ENCODE measurements at regions not wholly inside any gene's neighbourhood (a gene's known extent, or its start where the extent isn't known, plus 50 kb on each side); places are given as distances from the start of the nearest gene placed in this dataset.

DNA sequence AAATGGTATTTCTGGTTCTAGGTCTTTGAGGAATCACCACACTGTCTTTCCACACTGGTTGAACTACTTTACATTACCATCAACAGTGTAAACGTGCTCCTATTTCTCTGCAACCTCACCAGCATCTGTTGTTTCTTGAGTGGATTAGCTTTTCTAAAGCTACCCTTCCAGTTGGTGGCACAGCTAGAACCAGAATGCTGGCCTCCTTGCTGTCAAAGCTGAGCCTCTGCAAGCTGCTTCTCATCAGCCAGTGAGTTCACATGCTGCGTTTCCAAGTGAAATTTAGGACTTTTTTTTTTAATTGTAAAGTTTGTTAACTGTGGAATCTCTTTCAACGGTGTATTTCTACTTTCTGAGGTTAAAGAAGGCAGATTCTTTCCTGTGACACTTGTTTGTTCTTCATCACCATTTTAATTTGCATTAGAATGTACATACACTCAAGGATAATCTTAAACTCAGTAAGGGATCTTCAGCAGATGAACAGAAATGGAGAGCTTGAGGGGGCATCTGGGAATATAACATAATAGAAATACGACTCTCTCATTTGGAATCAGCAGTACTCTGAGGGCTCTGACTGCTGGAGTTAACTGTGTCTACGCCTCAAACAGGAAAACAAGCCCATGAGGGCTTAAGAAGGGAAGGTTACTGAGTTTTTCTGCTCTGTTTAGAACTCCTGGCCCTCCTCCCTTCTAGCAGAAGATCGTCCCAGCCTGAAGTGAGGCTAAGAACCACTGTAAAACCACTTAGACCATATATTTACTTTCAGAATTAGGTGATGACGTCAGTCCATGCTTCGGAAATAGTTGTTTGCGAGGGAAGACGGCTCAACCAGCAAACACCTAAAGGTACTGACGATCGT is 148.4 kb upstream of the FAM20A start:
- DNase-seq (ENCODE audit: low read depth in 4 of 4, low spot score in 3 of 4): no peak

DNA sequence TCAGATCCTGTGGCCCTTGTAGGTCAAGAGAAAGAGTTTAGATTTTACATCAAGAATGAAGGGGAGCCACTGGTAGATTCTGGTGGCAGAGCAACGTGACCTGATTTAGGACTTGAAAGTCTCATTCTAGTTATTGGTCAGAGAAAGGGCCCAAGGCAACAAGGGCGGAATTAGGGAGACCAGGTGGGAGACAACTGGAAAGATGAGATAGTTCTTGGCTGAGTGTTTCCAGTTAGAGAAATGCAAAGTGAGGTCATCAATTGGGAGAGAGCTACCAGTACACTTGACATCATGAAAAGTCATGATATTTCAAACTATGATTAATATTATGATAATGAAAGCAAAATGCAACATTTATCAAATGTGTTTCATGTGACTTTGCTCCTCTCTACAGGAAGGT is 147.2 kb upstream of the FAM20A start:
- no peak for DNase-seq (ENCODE audit: low read depth in 4 of 4, low spot score in 3 of 4)

DNA sequence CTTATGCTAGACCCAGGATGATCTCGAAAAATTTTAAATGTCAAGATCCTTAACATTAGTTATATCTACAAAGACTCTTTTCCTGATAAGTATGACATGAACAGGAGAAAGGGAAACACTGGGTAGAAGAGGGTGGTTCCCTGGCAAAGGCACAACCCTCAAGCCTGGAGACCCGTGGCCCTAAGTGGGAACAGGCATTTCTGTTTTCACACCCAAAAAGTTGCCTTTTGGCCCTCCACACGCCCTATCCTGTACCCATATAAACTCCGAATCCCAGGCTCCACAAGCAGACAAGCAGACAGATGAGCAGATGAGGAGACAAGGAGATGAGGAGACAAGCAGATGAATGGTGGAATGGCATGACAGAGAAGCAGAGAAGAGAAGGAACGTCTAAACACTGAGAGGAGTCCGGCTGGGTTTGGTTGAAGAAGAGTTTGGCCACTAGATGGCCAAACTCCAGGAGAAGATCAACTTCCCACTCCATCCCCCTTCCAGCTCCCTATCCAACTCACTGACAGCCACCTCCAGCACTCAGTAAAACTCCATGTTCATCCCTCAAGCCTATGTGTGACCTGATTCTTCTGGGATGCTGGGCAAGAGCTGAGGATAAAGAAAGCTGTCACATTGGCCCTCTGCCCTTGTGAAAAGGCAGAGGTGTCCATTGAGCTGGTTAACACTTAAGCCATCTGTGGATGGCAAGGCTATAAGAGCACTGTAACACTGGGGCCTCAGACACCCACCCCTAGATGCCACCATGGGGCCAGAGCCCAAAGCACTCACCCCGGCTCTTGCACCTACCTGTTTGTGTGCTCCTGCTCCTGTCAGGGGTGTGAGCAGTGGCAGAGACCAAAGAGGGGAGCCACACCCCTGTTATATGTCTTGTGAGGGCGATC is 139.6 kb upstream of the FAM20A start:
- no peak for DNase-seq (ENCODE audit: low read depth in 4 of 4, low spot score in 3 of 4)

DNA sequence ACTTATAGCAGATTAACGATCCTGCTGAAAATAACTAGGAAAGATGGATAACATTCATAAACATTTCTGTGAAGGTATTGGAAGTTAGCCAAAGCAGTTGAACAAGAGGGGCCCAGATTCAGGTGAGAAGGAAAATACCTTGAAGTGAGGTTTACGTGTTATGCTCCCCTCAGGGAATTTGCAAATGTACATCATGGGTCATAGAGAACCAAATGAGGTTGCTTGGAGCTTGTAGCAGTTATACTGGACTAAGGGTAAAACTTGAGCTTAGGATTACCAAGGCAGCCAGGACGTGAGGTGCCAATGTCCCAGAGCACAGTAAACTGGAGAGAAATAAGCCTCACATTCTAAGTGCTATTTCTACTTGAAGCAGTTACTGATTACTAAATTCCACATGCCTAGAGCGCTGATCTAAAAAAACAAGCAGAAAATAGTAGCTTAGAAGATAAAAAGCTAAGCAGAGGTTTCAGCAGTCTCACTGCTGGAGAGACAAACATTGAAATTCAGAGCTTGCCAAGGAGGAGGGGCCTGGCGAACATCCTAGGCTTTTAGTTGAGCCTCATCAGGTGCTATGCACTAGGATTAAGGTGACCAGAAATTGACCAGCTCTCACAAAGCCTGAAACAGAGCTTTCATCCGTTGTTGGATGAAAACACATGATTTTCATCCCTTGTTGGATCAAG is 136.7 kb upstream of the FAM20A start:
- no peak for DNase-seq (ENCODE audit: low read depth in 4 of 4, low spot score in 3 of 4)

DNA sequence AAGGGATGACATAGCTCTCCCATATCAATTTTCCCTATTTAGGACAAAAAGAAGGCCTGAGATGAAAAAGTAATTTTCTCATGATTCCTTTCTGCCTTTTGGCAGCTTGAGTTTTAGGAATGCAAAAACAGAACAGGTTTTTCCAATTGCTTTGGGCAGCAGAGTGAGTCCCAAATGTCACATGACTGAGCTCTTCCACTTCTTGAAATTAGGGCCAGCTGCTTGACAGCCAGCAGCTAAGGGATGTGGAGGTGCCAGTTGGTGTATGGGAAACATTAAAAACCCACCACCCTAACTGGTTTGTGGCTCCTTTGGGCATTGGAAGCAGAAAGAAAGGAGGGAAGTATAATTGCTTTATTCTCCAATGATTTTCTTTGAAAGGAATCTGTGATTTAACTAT is 133.8 kb upstream of the FAM20A start:
- DNase-seq (ENCODE audit: low read depth in 4 of 4, low spot score in 3 of 4): no peak

DNA sequence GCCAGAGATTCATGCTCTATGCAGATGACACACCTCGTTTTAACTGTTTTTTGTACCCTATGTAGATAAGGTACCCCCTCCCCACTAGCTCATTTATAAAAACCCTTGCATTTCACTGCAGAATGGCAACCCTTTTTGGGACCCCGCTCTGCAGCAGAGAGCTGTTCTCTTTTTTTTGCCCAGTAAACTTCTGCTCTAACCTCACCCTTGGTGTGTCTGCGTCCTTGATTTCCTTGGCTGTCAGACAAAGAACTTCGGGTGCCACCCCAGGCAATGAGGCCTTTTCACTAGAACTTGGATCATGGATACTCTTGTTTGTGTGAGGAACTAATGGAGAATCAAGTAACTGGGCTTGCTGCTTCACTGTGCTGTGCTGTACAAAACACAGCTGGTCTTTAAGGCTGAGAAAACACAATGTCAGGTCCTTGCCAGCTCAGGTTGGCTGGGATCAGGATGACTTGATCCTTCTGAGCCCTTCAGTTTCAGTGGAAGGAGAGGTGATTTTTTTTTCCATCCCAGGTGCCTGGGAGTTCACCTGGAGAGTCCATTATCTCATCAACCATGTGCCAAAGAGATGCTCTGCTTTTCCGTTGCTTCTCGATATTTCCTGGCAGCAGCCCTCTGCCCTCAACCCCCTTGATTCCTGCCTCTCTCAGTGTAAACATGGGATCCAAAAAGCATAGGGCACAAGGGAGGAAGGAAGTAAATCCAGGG is 133.2 kb upstream of the FAM20A start:
- DNase-seq (ENCODE audit: low read depth in 4 of 4, low spot score in 3 of 4): no peak

DNA sequence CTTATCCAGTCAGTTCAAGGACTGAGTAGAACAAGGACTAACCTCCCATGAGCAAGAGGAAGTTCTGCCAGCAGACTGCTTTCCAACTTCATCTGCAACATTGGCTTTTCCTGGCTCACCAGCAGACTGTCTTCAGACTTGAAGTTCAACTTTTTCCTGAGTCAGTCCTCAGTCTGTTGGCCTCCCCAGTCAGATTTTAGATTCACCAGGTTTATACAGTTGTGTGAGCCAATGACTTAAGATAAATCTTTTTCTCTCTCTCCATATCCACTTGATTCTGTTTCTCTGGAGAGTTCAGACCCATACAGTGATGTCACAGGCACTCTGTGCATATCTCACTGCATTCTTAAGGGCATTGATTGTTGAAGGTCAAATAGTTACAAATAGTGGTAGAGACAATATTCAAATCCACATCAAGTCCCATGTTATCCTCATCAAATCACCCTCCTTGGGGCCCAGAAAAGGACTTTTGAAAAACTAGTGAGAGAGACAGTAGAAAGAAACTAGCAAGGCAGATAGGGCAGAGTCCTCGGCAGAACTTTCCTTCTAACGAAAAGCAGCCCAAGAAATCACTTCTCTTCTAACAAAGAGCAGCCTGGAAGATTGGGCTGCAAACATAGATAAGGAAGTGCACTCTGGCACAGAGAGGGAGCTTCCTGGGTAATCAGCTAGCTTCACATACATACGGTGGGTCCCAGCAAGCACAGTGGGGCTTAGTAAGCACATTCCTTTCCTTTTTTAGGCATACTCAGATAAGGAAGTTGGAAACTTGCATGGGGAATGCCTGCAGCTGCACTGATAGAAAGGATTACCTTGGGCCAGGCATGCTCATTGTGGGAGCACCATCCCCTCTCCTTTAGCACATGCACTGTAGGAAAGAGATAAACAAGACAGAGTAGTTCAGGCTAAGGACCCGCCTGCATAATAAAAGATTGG is 132.3 kb upstream of the FAM20A start:
- no peak for DNase-seq (ENCODE audit: low read depth in 4 of 4, low spot score in 3 of 4)

DNA sequence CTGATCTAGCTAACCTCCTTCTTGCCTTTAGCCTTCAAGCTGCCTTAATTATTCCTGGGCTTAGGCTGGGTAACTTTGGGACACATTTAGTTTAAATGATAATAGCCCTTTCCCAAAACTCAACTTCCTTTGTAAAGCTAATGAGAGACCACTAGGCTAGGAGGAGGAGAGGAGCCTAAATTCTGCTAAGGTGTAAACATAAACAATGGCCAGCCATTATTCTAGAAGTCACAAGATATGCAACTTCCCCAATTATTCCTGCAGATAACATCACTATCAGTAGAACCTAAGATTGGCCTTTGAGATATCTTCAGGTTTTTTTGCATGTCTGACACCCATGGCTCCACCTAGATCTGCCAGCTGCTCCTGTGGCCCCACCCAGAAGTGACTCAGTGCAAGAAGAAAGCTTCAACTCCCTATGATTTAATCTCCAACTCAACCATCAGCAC is 131.2 kb upstream of the FAM20A start:
- DNase-seq (ENCODE audit: low read depth in 4 of 4, low spot score in 3 of 4): no peak

DNA sequence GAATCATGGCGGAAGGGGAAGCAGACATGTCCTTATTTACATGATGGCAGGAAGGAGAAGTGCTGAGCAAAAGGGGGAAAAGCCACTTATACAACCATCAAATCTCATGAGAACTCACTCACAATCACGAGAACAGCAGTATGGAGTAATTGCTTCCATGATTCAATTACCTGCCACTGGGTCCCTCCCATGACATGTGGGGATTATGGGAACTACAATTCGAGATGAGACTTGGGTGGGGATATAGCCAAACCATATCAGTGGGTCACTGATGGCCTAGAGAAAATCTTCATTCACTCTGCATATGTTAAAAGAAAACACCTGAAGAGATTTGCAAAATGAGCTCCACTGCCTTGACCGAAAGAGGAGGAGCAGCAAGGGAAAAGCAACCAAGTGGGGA is 130.3 kb upstream of the FAM20A start:
- DNase-seq (ENCODE audit: low read depth in 4 of 4, low spot score in 3 of 4): no peak

DNA sequence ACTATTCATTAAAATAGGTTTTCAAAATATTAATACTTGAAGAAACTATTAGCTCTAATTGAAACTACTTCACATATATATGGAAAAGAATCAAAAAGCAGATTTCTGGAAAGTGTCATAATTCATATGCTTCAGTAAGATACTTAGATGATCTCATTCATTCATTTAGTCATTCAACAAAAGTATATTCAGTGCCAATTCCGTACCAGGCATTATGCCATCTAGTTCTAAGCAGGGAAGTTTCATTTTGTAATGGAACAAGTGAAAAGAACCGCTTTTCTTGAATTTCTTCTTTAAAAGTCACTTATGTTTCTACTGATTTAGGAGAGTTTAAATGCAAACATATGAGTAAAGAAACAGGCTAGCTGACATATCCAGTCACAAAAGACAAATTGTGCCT is 118.3 kb upstream of the FAM20A start:
- DNase-seq (ENCODE audit: low read depth in 4 of 4, low spot score in 3 of 4): no peak

DNA sequence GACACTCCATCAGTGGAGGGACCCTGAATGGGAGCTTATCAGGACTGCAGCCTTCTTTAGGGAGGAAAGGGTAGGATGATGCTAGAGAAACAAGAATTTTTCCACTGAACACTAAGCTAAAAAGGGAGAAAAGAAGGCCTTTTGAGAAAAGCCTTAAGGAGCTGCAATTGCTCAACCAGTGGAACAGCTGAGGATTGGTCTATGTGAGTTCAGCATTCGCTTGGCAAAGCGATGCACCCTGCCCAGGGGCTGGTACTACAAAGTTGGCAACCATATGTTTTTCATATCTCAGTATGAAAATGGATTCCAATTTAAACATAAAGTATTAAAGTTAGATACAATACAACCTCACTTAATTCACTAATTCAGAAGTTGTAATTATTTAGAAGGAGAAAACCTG is 117.8 kb upstream of the FAM20A start:
- DNase-seq (ENCODE audit: low read depth in 4 of 4, low spot score in 3 of 4): no peak

DNA sequence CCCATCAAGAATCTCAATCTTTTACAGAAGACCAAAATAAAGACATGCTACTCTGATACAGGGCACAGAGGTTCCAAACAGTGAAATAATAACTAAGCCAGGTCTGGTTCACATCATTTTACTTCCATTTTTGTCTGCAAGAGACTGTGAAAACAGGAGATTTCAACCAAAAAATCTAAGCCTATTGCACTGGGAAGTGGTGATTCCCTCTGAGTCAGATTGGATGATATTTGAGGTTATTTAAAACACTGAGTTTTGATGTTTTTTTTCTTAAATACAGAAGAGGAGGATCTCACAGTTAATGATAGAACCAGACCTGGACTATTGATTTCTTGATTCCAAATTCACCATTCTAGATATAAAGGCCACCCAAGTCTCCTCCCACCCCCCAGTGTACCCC is 117.3 kb upstream of the FAM20A start:
- DNase-seq (ENCODE audit: low read depth in 4 of 4, low spot score in 3 of 4): no peak

DNA sequence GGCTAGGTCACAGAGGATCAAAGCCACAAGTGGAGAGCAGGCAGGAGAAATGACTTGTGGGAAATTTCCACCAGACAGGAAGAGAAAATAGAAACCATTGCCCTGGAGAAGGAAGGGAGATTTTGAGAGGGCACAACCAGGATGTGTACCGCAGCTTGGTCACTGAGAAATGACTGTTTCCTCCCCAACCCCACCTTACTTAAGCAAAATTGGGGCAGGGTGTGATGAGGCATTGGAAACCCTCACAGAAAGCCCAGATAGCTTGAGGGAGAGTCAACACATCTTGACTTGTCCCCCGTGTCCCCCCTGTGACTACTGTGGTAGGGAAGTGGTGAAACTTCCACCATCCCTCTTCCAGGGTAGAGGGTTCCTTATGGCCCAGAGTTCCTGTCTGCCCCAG is 113.5 kb upstream of the FAM20A start:
- DNase-seq (ENCODE audit: low read depth in 4 of 4, low spot score in 3 of 4): no peak

DNA sequence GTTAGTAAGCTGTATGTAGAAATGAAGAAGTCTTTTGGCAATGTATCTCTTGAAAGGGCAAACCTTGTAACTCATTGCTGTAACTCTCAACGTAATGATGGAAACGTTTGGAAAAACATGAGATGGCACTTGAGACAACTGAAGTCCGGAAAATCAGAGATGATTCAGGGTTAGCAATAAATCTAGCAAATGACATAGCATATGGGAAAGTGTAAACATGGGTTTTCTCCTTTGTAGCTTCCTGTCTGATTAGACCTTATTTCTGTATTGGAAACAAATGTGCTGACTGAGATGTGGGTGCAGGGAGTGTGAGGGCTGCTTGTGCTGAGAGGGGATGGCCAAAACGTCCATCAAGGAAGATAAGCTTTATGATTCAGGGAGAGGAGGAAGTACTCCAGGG is 110.7 kb upstream of the FAM20A start:
- DNase-seq (ENCODE audit: low read depth in 4 of 4, low spot score in 3 of 4): no peak

DNA sequence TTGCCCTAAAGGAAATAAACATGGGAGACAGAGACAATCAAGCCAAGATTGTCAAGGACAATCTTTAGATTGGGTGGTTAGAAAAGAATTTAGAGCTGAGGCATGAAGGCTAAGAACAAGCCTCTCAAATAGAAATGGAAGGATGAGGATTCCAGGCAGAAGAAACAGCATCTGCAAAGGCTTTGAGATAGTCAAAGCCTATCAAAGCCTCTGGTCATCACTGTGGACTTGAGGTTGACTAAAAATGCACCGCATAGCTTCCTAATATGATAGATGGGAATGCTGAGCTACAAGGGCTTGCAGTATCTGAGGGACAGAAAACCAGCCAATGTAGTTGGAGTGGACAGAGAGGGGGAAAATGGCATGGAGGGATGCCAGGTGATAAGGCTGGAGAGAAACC is 109.8 kb upstream of the FAM20A start:
- DNase-seq (ENCODE audit: low read depth in 4 of 4, low spot score in 3 of 4): no peak

DNA sequence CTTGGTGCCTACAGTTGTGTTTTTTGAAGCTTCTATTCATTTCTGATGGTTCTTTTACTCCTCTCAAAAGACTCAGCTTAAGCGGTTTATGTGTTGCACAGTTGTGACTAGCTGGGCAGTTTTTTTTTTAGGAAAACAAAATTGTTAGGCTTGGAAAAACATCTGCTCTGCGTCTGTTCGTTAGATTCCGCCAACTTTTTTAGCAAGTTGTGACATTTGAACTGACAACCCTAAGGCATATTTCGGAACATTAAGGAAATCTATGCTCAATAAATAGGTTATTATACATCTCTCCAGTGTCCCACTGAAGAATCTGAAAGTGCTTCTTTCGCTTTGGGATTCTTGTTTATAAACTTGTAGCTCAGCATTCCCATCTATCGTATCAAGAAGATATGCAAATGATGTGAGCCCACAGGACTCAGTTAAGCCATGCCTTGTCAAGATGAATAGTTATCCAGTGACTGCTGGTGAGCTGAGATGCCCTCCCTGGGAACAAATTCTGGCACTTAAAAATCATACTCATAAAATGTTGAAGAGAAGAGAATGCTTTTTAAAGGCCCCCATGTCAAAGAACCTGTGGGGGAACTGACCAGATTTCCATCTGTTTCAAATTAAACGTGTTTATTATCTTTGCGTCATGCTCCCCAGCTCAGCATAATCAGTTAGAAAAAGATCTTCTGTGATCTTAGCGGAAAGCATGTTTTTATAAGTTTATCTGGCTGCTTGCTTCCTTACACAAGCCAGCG is 109.0 kb upstream of the FAM20A start:
- DNase-seq (ENCODE audit: low read depth in 4 of 4, low spot score in 3 of 4): peak in 2 of 4 donors; percentile 12 to 20

DNA sequence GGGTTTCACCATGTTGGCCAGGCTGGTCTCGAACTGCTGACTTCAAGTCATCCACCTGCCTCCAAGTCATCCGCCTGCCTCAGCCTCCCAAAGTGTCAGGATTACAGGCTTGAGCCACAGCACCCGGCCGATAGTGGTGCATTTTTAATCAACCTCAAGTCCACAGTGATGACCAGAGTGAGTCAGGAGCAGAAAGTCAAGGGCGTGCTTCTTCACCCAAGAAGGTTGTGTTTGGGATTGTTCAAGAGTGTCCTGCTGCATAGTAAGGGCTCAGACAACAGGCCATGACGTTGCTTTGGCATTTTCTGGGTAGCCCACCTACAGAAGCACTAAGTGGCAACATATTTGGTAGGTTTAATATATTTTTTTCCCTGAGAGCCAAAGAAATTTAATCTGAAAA is 108.3 kb upstream of the FAM20A start:
- no peak for DNase-seq (ENCODE audit: low read depth in 4 of 4, low spot score in 3 of 4)

DNA sequence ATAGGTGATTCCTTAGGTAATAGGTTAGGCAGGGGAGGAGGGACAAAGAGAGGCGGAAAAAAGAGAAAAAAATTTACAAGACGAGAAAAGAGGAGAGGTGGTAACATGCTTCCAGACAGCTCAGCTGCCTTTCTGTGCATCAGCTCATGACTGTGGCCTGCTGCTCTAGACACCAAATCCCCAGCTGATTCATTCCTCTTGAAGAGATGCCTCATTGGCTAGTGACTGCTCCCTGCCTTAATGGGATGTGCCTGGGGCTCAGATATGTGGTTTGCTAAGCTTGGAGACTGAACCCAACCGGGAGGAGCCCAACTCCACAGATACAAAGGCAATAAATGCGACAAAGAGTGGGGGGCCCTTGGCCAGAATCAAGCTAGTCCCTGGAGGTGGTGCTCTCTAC is 105.9 kb upstream of the FAM20A start:
- DNase-seq (ENCODE audit: low read depth in 4 of 4, low spot score in 3 of 4): no peak

Measured in right renal pelvis (tissue), 4 donors.